DND-41 (cell line): ENCODE measurements at regions not wholly inside any gene's neighbourhood (a gene's known extent, or its start where the extent isn't known, plus 50 kb on each side); places are given as distances from the start of the nearest gene placed in this dataset.

ENCODE experiments used
- ATAC-seq: fragments of 200-7000 bp; cut with Tn5 transposase; 3 replicates; pipeline ENCODE4 v1.9.1; 2021; ENCODE audit warnings: low read depth; ENCODE audit not compliant: insufficient read depth
- DNase-seq: peaks from one replicate; pipeline ENCODE4 v3.0.0-alpha.2; 2020
- H2AFZ ChIP-seq: 2 replicates; pipeline ENCODE4 v1.6.0; 2012; ENCODE audit warnings: low read depth, low read length
- H3K27ac ChIP-seq: 2 replicates; pipeline ENCODE4 v1.5.1; 2012; ENCODE audit warnings: low read length, inconsistent platforms
- H3K27me3 ChIP-seq: fragments of 200-600 bp; sonication (generic); 2 replicates; pipeline ENCODE4 v1.6.0; 2012; ENCODE audit warnings: low read length, mild to moderate bottlenecking, inconsistent platforms; ENCODE audit not compliant: insufficient read depth, poor library complexity
- H3K36me3 ChIP-seq: 2 replicates; pipeline ENCODE4 v1.5.1; 2012; ENCODE audit warnings: low read length, inconsistent platforms; ENCODE audit not compliant: insufficient read depth
- H3K4me1 ChIP-seq: 2 replicates; pipeline ENCODE4 v1.5.1; 2012; ENCODE audit warnings: mild to moderate bottlenecking, low read length; ENCODE audit not compliant: insufficient read depth
- H3K4me2 ChIP-seq: 2 replicates; pipeline ENCODE4 v1.6.0; 2012; ENCODE audit warnings: mild to moderate bottlenecking, moderate library complexity, low read length, inconsistent platforms; ENCODE audit not compliant: insufficient read depth
- H3K4me3 ChIP-seq, 2 experiments: fragments of 200-600 bp in 1 of 2; shearing (Covaris generic) in 1 of 2; 2 replicates each; pipeline ENCODE4 v1.5.1; 2012 to 2016; ENCODE audit warnings: inconsistent platforms in 2 of 2, low read length in 2 of 2, mild to moderate bottlenecking in 2 of 2, low read depth in 1 of 2, moderate library complexity in 1 of 2
- H3K79me2 ChIP-seq: 2 replicates; pipeline ENCODE4 v1.6.0; 2012; ENCODE audit warnings: low read length, inconsistent platforms; ENCODE audit not compliant: insufficient read depth
- H3K9ac ChIP-seq: 2 replicates; pipeline ENCODE4 v1.6.0; 2012; ENCODE audit warnings: low read depth, mild to moderate bottlenecking, inconsistent platforms, low read length, moderate library complexity
- H3K9me3 ChIP-seq: 2 replicates; pipeline ENCODE4 v1.5.1; 2012; ENCODE audit warnings: low read length, moderate library complexity, mild to moderate bottlenecking, inconsistent platforms; ENCODE audit not compliant: insufficient read depth, severe bottlenecking
- H4K20me1 ChIP-seq: 2 replicates; pipeline ENCODE4 v1.6.0; 2012; ENCODE audit warnings: low read length; ENCODE audit not compliant: insufficient read depth
- EZH2 ChIP-seq: IDR thresholded peaks from 3 replicates; pipeline ENCODE4 v1.6.1; 2012; ENCODE audit warnings: borderline replicate concordance, low read depth, mild to moderate bottlenecking, moderate library complexity, low read length, inconsistent platforms; ENCODE audit not compliant: severe bottlenecking
- TF ChIP-seq, protein P1 (sequence below): IDR thresholded peaks from 2 replicates; pipeline ENCODE4 v1.5.1; 2012; ENCODE audit warnings: borderline replicate concordance, low read length, moderate library complexity, mild to moderate bottlenecking; ENCODE audit not compliant: poor library complexity, severe bottlenecking; ENCODE audit errors: extremely low read depth

DNA sequence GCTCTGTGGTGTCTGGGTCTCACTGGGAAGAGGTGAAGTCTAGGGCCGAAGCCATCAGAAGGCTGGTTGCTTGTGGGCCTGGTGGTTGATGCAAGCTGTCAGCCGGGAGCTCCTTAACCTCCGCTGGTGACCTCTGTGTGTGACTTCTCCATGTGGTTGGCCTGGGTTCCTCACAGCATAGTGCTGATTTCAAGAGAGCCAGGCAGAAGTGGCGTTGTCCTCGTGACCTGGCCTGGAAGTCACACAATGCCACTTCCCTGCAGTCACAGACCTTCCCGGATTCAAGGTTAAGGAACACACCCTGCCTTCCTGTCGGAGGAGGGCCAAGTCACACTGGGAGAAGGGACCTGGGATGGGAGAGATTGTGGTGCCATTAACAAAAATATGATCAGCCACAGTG is 303.7 kb upstream of the HS6ST1 start:
- H3K27me3 ChIP-seq = no peaks in the 10 kb centered on the region
- no peaks in the 10 kb centered on the region for H4K20me1 ChIP-seq
- no peak overlapping the region for H2AFZ ChIP-seq
- TF ChIP-seq, protein P1, sequence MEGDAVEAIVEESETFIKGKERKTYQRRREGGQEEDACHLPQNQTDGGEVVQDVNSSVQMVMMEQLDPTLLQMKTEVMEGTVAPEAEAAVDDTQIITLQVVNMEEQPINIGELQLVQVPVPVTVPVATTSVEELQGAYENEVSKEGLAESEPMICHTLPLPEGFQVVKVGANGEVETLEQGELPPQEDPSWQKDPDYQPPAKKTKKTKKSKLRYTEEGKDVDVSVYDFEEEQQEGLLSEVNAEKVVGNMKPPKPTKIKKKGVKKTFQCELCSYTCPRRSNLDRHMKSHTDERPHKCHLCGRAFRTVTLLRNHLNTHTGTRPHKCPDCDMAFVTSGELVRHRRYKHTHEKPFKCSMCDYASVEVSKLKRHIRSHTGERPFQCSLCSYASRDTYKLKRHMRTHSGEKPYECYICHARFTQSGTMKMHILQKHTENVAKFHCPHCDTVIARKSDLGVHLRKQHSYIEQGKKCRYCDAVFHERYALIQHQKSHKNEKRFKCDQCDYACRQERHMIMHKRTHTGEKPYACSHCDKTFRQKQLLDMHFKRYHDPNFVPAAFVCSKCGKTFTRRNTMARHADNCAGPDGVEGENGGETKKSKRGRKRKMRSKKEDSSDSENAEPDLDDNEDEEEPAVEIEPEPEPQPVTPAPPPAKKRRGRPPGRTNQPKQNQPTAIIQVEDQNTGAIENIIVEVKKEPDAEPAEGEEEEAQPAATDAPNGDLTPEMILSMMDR = no peak
- TF ChIP-seq EZH2 = no peak
- H3K36me3 ChIP-seq = no peaks in the 10 kb centered on the region
- H3K27ac ChIP-seq = no peak overlapping the region
- H3K4me1 ChIP-seq = peaks cover 26% of the 10 kb centered on the region
- ATAC-seq = no peak
- no peaks in the 10 kb centered on the region for H3K9me3 ChIP-seq
- no peaks in the 10 kb centered on the region for H3K79me2 ChIP-seq
- H3K9ac ChIP-seq = no peak overlapping the region
- no peak overlapping the region for H3K4me3 ChIP-seq
- DNase-seq = no peak
- no peak overlapping the region for H3K4me2 ChIP-seq

DNA sequence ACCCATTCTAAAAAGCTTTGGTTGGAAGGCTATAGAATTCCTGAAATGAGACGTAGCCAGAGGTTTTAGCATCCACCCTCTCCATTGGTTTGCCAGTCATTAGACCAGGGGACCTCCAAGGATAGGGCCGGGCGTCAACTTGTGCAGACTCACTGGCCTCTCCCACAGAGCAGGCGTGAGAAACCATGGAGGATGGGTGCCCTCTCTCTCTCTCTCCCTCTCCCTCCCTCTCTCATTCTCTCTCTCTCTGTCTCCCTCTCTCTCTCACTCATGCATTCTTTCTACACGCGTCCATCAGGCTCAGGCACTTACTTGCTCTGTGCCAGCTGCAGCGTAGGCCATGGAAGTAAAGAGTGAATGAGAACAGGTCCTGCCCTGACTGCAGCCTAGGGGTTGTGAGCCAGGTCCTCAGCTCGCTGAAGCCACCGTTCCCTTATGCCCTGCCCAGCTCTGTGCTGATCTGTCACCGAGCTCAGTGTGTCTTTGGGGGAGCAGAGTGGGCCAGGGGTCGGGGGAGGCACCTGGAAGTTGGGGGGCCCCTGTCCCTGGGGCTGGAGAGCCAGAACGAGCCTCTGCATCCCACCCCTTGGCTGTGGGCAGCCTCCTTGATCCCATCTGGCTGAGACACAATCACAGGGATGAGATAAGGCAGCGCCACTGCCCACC is 304.4 kb upstream of the HS6ST1 start:
- H4K20me1 ChIP-seq = no peaks in the 10 kb centered on the region
- no peak overlapping the region for H3K9ac ChIP-seq
- H3K27me3 ChIP-seq = no peaks in the 10 kb centered on the region
- H3K4me3 ChIP-seq = no peak overlapping the region
- peaks cover 26% of the 10 kb centered on the region for H3K4me1 ChIP-seq
- no peak for DNase-seq
- H3K9me3 ChIP-seq = no peaks in the 10 kb centered on the region
- ATAC-seq = no peak
- no peak overlapping the region for H2AFZ ChIP-seq
- H3K4me2 ChIP-seq = no peak overlapping the region
- no peaks in the 10 kb centered on the region for H3K36me3 ChIP-seq
- TF ChIP-seq, protein P1 = no peak
- no peak for TF ChIP-seq EZH2
- peak overlapping the region; percentile 77 for H3K27ac ChIP-seq
- no peaks in the 10 kb centered on the region for H3K79me2 ChIP-seq

DNA sequence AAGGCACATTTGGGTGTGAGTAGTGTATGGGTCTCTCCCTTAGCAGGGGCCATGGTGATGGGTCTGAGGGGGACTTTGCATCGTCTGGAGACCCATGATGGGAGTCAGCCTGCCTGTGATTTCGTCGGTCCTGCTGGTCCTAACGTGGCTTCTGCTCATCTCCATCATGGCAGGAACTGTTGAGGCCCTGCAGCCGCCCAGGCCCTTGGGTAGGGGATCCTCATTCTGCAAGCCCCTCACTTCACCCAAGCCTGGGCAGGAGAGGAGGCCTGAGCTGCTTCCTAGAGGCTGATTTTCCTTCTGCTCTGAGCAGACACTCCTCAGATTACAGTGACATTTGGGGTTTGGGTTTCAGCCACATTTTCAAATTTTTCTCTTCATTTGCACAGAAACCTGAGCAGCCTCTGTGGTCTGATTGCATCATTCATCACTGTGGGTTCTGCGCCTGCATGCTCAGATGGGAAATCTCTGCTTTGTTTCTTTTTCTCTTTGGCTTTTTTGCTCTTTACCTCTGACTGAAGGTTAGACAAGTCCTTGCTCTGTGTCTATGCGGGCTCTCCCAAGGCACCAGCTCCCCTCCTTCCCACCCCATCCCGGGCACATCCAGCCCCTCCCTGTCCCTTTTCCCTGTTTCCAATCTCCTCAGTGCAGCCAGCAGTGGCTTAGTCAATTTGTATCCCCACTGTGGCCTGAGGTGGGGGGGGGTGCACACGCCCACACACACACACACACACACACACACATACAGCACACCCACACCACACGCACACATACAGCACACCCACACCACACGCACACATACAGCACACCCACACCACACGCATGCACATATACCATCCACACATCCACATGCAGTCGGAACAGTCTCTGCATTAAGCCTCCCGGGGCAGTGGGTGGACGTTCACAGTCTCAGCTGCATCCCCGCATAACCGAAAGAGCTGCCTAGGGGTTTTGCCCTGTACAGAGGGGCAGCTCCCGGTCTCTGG is 305.4 kb upstream of the HS6ST1 start:
- DNase-seq = peak; percentile 76
- Histone ChIP-seq H3K36me3 (no peaks in the 10 kb centered on the region), H3K79me2 (no peaks in the 10 kb centered on the region), H3K9me3 (no peaks in the 10 kb centered on the region), H3K4me3 (no peak overlapping the region), H3K27me3 (no peaks in the 10 kb centered on the region), H3K27ac (peak overlapping the region; percentile 77), H3K4me1 (peaks cover 26% of the 10 kb centered on the region), H3K4me2 (peak overlapping the region; percentile 21), H4K20me1 (no peaks in the 10 kb centered on the region), H2AFZ (peak overlapping the region; percentile 30; the same call in 1 of the 2 replicates), H3K9ac (peak overlapping the region; percentile 27)
- TF ChIP-seq EZH2 = no peak
- ATAC-seq = peak; percentile 88

DNA sequence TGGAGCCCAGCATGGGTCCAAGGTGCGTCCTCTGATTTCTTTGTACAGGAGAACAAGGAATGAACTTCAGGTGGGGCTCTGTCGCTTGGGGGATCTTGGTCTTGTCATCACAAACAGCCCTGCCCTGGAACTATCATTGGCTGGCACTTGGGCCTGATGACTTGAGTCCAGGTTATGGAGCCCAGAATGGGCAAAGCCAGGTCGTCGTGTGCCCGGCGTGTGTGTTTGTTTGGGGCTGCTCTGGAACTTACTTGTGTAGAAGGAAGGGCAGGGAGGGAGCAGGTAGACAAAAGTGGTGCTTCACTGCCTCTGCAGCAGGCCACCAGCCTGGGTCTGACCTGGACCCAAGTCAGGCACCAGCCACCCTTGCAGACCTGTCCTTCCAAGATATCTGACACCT is 306.3 kb upstream of the HS6ST1 start:
- Histone ChIP-seq H3K4me3 (no peak overlapping the region), H3K36me3 (no peaks in the 10 kb centered on the region), H3K27me3 (no peaks in the 10 kb centered on the region), H3K79me2 (no peaks in the 10 kb centered on the region), H3K4me1 (peaks cover 26% of the 10 kb centered on the region), H3K9ac (no peak overlapping the region), H3K9me3 (no peaks in the 10 kb centered on the region), H3K4me2 (no peak overlapping the region), H2AFZ (no peak overlapping the region), H3K27ac (peak overlapping the region; percentile 77; the same call in 1 of the 2 replicates), H4K20me1 (no peaks in the 10 kb centered on the region)
- no peak for DNase-seq
- TF ChIP-seq, protein P1 = no peak
- TF ChIP-seq EZH2 = no peak
- ATAC-seq = no peak
